ENCODE measurements at regions not wholly inside any gene's neighbourhood (a gene's known extent, or its start where the extent isn't known, plus 50 kb on each side); places are given as distances from the start of the nearest gene placed in this dataset.
"Not testable (repeated sequence)": the region's sequence is repeated elsewhere in the genome, so short reads cannot be mapped to it uniquely, and the experiment has no call there.

DNA sequence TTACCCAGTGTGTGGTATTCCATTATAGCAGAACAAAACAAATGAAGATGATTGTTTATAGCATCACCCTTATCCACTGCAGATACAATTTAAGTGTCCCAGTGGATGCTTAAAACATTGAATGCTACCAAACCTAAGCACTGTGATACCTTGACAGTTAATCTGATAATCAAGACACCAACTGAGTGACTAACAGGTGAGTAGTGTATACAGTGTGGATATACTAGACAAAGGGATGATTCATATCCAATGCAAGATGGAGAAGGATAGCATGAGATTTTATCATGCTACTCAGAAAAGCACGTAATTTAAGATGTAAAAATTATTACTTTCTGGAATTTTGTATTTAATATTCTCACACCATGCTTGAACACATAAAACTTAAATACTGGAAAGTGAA lies 1449.0 kb downstream of the OTOL1 start:
- DNase-seq = no peak

DNA sequence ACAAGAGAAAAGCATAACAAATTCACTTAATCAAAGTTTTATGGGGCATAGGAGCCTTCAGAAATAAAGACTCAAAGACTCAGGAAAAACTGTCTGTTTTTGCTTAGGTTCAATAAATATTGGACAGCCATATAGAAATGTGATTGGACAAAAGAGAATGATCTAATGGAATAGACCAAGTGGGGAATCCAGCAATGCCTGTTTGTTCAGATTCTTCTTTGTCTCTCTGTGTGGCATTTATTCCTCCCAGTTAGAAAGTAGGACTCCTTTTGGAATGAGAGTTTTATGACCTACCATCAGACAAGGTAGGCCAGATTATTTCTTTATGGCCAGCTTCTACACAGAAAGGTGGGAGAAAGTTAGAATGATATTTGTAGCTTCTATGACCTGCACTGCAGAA lies 1460.1 kb downstream of the OTOL1 start:
- DNase-seq = no peak

DNA sequence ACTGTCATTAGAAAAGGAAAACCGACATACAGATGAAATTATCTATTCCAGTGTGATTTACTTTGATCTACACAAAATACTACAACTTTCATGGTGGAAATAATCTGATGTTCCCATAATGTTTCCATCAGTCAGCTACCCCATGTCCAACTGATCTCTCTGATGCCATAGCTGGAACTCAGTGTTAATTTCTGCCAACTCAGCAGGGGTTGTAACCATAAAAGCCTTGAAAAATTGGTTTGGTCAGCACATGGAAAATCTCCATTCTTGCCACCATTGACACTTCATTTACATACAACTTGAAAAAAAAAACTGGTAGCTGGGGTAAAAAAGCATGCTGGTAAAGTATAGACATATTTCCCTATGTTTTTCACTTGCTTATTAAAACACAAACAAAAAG lies 1463.7 kb downstream of the OTOL1 start:
- DNase-seq = no peak

DNA sequence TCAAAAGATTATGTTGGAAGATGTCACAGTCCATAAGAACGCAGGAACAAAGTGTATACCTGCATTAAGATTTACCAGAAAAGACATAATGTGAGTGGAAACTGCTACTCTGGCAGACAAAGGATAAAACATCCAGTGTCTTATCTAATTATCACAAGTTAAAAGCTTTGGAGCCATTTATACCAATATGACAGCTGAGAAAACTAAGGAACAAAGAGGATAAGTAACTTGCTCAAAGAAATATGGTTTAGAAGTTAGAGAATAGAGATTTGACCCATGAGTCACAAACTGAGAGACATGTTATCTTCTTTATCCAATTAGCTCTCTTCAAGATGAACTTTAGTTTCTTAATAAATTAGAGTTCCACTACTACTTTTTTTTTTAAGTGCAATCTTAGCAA lies 1473.7 kb downstream of the OTOL1 start:
- no peak for DNase-seq

DNA sequence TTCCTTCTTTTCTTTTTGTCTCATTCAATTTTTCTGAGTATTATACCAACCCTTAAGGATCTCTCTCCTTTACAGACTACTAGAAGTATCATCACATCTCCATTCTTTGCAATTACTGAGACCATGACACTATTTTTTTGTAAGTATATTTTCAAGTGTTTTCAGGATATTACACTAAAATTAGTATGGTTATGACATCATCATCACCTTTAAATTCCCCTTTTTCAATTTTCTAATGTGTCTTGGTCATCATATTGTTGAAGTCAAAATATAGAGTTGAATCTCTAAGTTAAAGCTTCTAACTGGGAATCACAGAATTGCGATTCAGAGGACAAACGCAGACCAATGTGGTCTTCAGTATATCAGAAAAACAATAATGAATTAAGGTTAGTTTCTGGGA lies 1475.1 kb downstream of the OTOL1 start:
- no peak for DNase-seq

DNA sequence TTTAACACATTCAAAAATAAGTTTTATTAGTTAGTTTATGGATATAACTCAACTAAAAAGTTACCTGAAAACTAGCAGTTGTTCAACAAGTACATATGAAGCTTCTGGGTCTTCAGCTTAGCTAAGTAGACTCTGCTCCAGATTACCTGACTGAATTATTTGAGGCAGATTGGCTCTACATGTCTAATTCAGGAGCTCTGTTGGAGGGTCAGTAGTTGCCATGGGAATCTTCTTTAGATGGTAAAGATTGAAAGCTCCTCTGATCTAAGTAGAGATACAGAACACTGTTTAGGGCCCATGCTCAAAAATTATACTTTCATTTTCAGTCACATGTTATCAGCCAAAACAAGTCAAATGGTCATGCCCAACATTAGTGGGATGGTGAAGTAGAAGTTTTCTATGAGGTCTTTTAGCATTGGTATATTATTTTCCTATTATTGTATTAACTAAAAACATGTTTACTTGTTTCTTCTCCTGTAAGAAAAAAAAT lies 1476.9 kb downstream of the OTOL1 start:
- DNase-seq = no peak

DNA sequence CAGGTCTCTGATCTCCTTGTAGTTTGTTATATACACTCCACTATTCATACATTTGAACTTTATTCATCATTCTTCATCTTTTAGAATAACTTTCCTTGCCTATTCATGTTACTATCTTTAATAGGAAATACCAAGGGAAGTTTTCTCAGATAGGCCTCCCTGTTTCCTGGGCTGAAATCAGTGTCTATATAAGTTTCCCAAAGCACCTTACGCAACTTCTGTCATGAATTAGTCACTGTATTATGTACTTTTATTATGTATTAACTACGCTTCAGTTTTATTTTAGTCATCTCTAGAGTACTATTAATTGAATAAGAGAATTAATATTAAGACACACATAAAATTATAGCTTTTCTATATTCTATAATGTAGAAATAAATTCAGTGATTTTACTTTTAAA lies 1481.5 kb downstream of the OTOL1 start:
- no peak for DNase-seq

DNA sequence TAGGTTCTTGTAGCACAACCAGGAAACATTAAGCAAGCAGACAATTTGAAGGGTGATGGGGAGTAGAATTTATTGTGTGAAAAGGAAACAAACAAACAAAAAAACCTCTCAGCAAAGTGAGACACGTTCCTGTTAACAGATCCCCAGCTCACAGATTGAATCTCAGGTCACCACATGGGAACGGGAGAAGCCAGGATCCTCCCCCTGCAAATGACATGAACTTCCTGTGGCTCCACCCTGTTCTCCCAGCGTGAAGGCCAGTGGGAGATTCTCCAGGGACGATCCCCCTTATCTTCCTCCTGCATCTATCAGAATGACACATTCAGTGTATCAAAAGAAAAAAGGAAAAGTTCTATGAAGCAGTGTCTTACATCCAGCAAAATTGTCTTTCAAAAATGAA lies 1488.1 kb downstream of the OTOL1 start:
- no peak for DNase-seq

DNA sequence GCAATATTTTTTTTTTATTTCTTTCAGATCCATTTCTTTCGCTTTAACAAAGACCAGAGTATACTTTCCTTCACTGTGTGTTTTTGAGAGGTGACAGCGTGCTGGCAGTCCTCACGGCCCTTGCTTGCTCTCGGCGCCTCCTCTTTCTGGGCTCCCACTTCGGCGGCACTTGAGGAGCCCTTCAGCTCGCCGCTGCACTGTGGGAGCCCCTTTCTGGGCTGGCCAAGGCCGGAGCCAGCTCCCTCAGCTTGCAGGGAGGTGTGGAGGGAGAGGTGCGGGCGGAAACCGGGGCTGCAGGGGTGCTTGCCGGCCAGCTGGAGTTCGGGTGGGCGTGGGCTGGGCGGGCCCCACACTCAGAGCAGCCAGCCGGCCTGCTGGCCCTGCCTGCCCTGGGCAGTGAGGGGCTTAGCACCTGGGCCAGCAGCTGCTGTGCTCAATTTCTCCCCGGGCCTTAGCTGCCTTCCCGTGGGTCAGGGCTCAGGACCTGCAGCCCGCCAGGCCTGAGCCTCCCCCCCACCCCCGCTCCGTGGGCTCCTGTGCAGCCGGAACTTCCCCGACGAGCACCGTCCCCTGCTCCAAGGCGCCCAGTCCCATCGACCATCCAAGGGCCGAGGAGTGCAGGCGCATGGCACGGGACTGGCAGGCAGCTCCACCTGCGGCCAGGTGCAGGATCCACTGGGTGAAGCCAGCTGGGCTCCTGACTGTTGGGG lies 1490.6 kb downstream of the OTOL1 start:
- not testable (repeated sequence) for DNase-seq

DNA sequence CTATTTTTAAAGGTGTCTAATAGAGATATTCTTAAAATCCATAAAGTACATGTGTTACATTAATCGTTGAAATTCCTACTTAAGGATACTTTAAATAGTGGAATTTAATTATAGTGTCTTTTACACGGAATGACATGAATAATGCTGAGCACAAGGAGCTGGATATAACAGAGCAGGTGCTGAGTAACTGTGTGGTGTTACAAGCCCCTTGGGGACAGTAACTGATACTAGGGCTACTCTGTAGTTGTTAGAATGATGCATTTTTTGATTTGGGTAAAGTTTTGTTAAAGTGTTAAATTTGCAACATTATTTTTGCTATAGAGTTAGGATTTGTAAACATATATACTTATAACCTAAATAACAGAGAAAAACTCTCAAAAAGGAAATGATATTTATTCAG lies 1496.1 kb downstream of the OTOL1 start:
- DNase-seq = no peak

DNA sequence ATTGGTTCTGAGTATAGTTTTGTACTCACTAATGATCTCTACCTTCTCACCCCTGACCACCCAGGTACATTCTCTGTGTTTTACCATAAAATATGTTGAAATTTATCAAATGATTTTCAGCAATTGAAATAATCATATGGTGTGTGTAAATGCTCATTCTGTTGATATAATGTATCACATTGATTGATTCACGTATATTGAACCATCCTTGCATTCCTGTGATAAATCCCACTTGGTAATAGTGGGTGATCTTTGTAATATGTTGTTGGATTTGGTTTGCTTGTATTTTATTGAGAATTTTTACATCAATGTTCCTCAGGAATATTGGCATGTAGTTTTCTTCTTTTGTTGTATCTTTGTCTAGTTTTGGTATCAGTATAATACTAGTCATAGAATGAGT lies 1497.6 kb downstream of the OTOL1 start:
- no peak for DNase-seq

DNA sequence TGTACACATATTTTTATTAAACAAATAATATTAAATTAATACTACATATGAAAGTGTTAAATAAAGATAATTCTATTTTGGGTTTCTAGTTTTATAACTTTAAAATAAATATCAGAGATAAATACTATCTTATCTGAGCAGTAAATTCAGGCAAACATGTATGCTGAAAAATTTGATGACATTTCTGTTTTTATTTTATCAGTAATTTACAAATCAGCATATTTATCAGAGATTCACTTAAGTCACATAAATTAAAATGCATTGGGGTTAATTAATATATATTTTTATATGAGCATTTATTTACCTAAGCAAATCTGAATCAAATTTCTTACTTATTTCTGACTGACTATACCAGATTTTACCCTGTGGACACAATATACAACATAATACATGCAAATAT lies 1499.8 kb downstream of the OTOL1 start:
- DNase-seq = no peak

DNA sequence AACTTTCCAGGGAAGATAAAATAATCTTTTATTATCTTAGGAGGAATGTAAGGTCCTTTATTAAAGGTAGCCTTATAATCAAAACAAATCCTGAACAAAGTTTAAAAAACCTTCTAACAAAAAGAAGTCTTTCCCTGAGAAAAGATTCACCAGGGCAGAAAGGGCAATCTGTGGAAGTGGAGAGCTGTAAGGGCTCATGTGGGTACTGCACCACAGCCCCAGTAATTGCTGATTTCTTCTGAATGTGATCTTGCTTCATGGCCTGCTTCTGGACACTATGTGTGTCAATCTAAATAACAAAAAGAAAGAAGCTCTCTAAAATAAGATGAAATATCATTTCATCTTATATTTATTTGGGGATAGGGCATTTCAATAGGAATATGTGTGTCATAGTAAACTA lies 1501.6 kb downstream of the OTOL1 start:
- DNase-seq = no peak

DNA sequence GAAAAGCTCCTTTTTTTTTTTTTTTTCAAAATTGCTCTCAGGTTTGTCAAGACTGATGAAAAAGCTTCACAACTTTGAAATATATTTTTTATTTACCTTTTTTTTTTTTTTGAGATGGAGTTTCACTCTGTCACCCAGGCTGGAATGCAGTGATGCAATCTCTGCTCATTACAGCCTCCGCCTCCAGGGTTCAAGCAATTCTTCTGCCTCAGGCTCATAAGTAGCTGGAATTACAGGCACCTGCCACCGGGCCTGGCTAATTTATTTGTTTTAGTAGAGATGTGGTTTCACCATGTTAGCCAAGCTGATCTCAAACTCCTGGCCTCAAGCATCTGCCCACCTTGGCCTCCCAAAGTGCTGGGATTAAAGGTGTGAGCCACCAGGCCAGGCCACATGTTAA lies 1515.0 kb downstream of the OTOL1 start:
- no peak for DNase-seq

DNA sequence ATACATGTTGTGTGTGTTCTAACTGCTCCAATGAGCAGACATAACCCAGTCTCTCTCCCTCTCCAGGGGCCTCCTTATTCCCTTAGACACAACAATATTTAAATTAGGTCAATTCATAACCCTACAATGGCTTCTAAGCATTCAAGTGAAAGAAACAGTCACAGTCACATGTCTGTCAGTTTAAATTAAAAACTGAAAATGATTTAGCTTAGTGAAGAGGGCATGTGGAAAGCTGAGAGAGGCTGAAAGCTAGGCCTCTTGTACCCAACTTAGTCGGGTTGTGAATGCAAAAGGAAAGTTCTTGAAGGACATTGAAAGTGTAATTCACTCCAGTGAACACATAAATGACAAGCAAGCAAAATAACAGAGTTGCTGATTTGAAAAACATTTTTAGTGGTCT lies 1519.6 kb downstream of the OTOL1 start:
- no peak for DNase-seq

DNA sequence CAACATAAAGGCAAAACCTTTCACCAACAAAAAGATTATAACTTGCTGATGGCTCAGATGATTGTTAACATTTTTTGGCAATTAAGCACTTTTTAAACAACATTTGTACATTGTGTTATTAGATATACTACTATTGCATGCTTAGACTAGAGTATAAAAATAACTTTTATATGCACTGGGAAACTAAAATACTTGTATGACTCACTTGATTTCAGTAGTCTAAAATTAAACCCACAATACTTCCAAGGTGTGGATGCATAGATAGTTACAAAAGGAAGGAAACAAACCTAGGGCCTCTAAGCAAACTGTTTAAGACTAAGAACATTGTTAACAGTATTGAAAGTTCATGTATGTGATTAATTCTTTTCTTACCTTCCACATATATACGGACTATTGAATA lies 1521.5 kb downstream of the OTOL1 start:
- DNase-seq = no peak

DNA sequence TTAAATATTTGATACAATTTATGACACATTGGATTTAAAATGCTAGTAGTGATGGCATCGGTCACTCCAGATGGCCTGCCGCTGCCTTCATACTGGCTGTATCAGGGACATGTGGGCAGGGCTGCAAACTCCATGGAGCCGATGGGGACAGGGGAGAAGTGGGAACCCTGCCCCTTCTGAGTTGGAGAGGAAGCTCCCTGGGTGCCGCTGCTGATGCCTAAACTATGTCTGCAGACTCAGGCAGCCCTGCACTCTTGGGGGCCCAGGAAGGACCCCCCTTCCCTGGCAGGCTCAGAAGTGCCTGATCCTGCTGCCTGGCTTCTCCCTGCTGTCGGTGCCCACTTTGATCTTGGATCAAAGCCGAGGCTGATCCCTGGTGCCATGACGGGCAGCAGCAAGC lies 1522.1 kb downstream of the OTOL1 start:
- no peak for DNase-seq

DNA sequence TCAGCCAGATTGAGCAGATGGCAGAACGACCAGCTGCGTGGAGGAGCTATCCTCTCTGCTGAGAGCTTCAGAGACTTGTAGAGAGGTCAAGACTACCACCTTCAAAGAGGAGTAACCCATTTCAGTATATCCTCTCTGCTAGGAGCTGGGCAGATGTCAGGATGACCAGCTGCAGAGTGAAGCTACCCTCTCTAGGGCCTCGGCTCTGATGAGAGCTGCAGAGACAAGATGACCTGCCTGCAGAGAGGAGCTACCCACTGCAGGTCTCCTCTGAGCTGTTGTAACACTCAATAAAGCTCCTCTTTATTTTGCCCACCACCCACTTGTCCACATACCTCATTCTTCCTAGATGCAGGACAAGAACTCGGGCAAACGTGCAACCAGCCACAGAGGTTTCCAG lies 1522.7 kb downstream of the OTOL1 start:
- DNase-seq = no peak

DNA sequence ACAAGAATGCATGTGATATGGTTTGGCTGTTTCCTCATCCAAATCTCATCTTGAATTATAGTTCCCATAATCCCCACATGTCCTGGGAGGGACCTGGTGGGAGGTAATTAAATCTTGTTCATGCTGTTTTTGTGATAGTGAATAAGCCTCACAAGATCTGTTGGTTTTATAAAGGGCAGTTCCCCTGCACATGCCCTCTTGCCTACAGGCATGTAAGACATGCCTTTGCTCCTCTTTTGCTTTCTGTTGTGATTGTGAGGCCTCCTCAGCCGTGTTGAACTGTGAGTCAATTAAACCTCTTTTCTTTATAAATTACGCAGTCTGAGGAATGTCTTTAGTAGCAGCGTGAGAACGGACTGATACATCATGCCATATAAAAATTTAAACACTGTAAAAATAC lies 1537.0 kb downstream of the OTOL1 start:
- DNase-seq = no peak

DNA sequence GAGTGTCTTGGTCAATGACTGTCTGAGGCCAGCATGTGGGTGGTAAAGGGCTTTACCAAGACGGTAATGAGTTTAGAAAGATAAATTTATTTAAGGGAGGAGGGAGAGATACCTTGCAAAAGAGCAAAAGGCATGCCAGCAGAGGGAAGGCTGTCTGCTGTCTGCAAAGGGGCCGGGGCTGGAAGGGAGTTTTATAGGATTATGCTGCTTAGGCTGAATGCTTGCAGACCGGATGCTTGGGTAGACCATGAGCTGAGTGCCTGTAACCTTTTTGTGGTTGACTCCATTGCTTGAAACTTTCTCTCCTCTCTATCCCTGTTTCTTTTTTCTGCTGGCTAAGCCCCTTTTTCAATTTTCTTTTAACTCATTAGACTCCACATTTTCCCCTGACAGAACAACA lies 1543.0 kb downstream of the OTOL1 start:
- DNase-seq = no peak

DNA sequence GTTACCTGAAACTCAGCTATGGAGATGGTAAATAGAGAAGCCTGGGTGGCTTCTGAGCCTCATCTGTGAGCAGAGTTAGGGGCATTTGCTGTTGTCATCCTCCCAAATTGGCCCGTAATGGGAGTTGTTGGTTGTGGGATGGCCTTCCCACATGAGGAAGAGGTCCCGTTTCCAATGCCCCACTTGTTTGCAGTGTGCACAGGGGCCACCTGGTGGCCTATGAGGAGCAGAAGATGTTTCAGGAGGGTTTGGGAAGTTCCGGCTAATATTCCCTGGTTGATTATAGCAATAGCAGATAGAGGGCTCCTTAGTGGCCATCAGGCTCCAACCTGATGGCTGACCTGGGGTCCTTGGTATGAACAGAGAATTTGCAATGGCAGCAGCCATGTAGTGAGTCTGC lies 1546.5 kb downstream of the OTOL1 start:
- no peak for DNase-seq

DNA sequence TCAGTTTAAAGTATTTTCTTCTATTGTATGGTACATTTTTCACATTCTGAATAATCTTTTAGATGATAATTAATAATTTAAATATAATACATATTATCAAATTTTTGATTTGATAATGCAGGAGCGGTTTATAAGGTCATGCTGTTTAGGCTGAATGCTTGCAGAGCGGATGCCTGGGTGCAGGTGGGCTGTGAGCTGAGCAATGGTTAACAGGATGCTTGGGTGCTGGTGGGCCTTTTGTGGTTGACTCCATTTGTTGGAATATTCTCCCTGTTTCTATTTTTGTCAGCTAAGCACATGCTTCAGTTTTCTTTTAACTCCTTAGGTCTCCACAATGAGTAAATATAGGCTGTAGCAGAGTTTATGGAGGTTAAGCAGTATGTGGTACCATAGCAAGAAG lies 1549.3 kb downstream of the OTOL1 start:
- DNase-seq = no peak

DNA sequence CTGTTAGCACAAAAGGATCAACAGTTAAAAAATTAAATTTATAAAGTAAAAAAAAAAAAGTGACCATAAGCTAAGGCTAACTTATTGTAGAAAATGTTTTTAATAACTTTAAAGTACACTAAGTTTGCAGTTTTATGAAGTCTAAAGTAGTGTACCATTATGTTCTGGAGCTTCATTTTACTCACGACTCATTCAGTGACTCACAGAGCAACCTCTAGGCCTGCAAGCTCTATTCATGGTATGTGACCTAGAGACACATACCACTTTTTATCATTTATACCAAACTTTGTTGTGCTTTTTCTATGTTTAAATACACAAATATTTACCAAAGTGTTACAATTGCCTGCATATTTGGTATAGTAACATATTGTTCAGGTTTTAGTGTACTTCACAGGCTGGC lies 1552.3 kb downstream of the OTOL1 start:
- DNase-seq = no peak

DNA sequence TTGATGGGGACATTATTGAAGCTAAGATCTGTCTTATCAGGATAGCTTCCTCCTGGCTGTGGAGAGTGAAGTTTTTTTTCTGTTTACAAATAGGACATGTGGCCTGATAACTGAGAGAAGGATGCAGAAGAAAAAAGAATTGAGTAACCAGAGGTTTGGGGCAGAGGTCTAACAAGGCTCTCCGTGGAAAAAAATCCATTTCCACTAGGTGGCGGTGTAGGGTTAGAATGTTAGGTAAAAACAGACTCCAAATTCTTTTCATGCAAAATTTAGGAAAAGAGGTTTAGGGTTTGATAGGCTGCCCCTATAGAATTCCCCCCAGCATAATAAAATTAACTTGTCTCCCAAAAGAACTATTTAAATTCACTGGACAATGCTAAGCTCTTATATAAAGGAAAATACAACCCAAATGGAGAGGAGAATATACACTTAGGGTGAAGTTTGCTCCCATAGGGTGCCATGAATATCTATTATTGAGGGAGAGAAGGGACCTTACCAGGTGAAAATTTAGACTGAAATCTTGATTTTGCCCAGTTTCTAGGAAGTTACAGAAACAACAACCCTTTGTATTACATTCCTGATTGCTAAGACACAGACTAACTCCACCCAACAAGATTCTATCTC lies 1560.4 kb downstream of the OTOL1 start:
- no peak for DNase-seq
